MCF 10A (cell line): ENCODE measurements at regions not wholly inside any gene's neighbourhood (a gene's known extent, or its start where the extent isn't known, plus 50 kb on each side); places are given as distances from the start of the nearest gene placed in this dataset.

Experiments used
- BruUV-seq: library from RNA; stranded (reverse); fragments of 400-500 nt; replicated peaks from 2 replicates; lab custom pipeline; 2021; lab: Mats Ljungman, UMichigan
- CTCF ChIA-PET: fragments of 300-600 bp; sonication (Branson Sonifier 250); formaldehyde crosslinking; extraction: SDS; loops from one replicate; lab custom pipeline; 2021; ENCODE audit warnings: antibody characterized with exemption, inconsistent platforms; lab: Yijun Ruan, JAX
- POLR2A ChIA-PET: fragments of 300-600, 350-650 bp; sonication (Branson Sonifier 250); formaldehyde crosslinking; extraction: SDS; loops from one replicate; lab custom pipeline; 2020; ENCODE audit warnings: antibody characterized with exemption, inconsistent platforms; lab: Yijun Ruan, JAX
- DNase-seq: peaks from one replicate; pipeline ENCODE4 v3.0.0-alpha.2; 2018; ENCODE audit not compliant: unreplicated experiment
- H3K27ac Mint-ChIP-seq: one replicate; pipeline ENCODE4 v1.8.0; 2022; ENCODE audit warnings: mild to moderate bottlenecking, low read depth, mixed read lengths; ENCODE audit not compliant: unreplicated experiment
- H3K27me3 Mint-ChIP-seq: one replicate; pipeline ENCODE4 v1.8.0; 2022; ENCODE audit warnings: mixed read lengths; ENCODE audit not compliant: insufficient read depth, unreplicated experiment
- H3K36me3 Mint-ChIP-seq: one replicate; pipeline ENCODE4 v1.8.0; 2022; ENCODE audit warnings: mild to moderate bottlenecking, moderate library complexity, mixed read lengths; ENCODE audit not compliant: insufficient read depth, unreplicated experiment
- H3K4me1 Mint-ChIP-seq: one replicate; pipeline ENCODE4 v1.8.0; 2022; ENCODE audit warnings: mixed read lengths; ENCODE audit not compliant: insufficient read depth, unreplicated experiment
- H3K4me3 Mint-ChIP-seq: one replicate; pipeline ENCODE4 v1.8.0; 2022; ENCODE audit warnings: mild to moderate bottlenecking, moderate library complexity, mixed read lengths; ENCODE audit not compliant: unreplicated experiment
- H3K9me3 Mint-ChIP-seq: one replicate; pipeline ENCODE4 v1.8.0; 2022; ENCODE audit warnings: mixed read lengths; ENCODE audit not compliant: unreplicated experiment
- intact Hi-C: fragments of 100-400 bp; cut with micrococcal nuclease; formaldehyde crosslinking; loops from 2 replicates; pipeline ENCODE4 v1.14.1; 2022
- TF ChIP-seq, protein P1 (sequence below): fragments of 200-600 bp; IDR thresholded peaks from one replicate; pipeline ENCODE4 v1.8.0; 2022; ENCODE audit warnings: antibody characterized with exemption, mild to moderate bottlenecking; ENCODE audit not compliant: unreplicated experiment

DNA sequence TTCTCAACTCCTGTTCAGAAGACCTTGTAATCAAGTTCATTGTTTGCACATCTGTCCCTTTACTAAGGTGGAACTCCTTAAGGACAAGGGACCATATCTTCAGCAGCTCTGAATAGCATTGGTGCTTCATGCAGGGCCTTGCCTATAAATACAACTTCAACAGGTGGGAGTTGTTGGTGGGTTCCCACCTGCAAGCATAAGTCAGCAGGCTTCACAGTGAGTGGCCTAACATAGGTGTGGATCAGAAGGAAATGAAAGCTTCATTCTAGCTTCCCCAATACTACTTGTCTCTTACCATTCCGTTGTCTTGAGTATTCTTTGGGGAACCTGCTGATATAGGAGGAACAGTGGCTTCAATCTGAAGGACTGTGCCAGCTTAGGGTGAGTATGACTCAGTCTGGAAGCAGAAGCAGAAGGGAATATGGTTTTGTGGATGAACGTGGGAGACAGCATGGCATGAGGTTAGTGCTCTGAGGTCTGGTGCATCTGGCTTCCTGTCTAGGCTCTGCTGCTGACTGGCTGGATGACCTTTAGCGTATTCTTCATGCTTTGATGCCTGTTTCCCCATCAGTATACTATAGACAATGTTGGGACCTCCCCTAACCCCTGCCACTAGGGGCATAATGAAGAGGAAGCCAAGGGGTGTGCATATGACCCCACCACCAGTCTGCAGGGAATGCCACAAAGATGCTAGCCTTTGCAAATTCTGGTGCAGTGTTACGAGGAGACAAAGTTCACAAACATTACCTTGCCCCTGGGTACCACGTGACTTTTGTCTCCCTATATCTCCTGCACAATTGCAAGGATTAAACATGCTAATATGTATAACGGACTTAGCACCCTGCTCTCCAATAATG lies 192.3 kb downstream of the PALM2AKAP2 start:
- H3K27ac Mint-ChIP-seq: no peak overlapping the region
- no peaks in the 10 kb centered on the region for H3K36me3 Mint-ChIP-seq
- no peak for DNase-seq
- peaks cover 5% of the 10 kb centered on the region for H3K4me1 Mint-ChIP-seq
- intact Hi-C loops: no loop called here
- TF ChIP-seq, protein P1, sequence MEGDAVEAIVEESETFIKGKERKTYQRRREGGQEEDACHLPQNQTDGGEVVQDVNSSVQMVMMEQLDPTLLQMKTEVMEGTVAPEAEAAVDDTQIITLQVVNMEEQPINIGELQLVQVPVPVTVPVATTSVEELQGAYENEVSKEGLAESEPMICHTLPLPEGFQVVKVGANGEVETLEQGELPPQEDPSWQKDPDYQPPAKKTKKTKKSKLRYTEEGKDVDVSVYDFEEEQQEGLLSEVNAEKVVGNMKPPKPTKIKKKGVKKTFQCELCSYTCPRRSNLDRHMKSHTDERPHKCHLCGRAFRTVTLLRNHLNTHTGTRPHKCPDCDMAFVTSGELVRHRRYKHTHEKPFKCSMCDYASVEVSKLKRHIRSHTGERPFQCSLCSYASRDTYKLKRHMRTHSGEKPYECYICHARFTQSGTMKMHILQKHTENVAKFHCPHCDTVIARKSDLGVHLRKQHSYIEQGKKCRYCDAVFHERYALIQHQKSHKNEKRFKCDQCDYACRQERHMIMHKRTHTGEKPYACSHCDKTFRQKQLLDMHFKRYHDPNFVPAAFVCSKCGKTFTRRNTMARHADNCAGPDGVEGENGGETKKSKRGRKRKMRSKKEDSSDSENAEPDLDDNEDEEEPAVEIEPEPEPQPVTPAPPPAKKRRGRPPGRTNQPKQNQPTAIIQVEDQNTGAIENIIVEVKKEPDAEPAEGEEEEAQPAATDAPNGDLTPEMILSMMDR: no peak
- no peaks in the 10 kb centered on the region for H3K27me3 Mint-ChIP-seq
- CTCF ChIA-PET: interaction anchor here (0.6 kb wide), 2 partner anchors 170 to 469 kb away, joined by 3 to 4 read pairs; no protein-coding TSS in a partner anchor
- no peak overlapping the region for H3K4me3 Mint-ChIP-seq
- no peaks in the 10 kb centered on the region for H3K9me3 Mint-ChIP-seq
- POLR2A ChIA-PET: no interaction called here
- no TSS peak for BruUV-seq

DNA sequence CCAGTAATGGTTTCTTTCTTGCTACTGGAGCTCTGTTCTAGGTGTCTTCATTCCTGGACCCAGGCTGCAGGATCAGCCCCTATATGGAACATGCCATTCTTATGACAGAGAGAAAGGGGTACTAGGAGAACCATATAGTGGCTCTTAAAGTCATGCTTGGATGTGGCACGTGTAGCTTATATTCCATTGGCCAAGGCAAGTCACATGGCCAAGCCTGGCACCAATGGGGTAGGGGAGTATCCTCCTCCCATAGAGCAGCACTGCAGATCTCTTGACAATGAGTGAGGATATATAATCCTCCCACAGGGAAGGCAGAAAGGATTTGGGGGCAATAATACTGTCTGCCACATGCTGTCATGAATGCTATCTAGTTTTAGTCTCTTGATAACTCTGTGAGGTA lies 193.3 kb downstream of the PALM2AKAP2 start:
- CTCF ChIA-PET: interaction anchor here (0.6 kb wide), 2 partner anchors 17 to 169 kb away, joined by 3 to 4 read pairs; no protein-coding TSS in a partner anchor
- Mint-ChIP-seq H3K27me3 (no peaks in the 10 kb centered on the region), H3K27ac (no peak overlapping the region), H3K4me3 (no peak overlapping the region), H3K9me3 (no peaks in the 10 kb centered on the region), H3K36me3 (no peaks in the 10 kb centered on the region), H3K4me1 (peaks cover 5% of the 10 kb centered on the region)
- TF ChIP-seq, protein P1: no peak
- intact Hi-C loops: no loop called here
- no peak for DNase-seq
- no TSS peak for BruUV-seq
- POLR2A ChIA-PET: no interaction called here

DNA sequence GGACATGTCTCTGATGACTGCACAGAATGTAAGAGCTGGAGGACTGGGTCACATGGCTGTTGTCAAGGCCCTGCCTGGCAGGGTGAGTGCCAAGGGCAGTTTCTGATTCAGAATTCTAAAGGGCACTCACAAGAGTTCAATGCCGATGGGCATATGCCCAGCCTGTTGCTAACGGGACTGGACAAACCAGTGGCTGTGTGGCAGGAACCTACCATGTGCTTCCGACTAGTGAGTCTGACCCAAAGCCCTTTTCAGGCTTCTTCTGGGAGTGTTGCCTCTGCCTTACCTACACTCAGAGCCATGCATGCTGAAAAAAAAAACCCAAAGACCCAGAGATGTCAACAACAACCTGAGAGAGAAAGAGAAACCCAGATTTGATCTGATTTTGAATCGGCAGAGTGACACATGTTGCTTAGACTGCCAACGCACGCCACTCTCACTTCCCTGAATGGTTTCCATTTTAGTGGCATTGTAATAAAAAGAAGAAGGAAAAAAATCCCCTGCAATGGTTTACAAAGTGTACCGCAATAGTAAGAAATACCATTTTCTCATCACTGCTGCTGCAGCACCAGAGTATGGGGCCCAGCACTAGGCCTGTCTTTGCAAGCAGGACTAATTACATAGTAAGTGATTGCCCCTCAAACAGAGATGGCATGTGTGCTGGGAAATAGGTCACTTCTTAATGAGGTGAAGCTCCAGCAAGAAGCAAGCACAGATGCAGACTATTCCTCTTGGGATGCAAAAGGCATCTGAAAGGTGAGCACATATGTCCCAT lies 194.3 kb downstream of the PALM2AKAP2 start:
- no peak overlapping the region for H3K27ac Mint-ChIP-seq
- DNase-seq: no peak
- H3K9me3 Mint-ChIP-seq: no peaks in the 10 kb centered on the region
- TF ChIP-seq, protein P1: no peak
- CTCF ChIA-PET: interaction anchor here (0.6 kb wide), 1 partner anchor 109 kb away, joined by 3 read pairs; no protein-coding TSS in a partner anchor
- BruUV-seq: no TSS peak
- POLR2A ChIA-PET: interaction anchor here (0.7 kb wide), 1 partner anchor 22 kb away, joined by 3 read pairs; no protein-coding TSS in a partner anchor
- H3K4me1 Mint-ChIP-seq: peaks cover under 1% of the 10 kb centered on the region
- H3K36me3 Mint-ChIP-seq: no peaks in the 10 kb centered on the region
- no peaks in the 10 kb centered on the region for H3K27me3 Mint-ChIP-seq
- H3K4me3 Mint-ChIP-seq: no peak overlapping the region
- intact Hi-C loops: no loop called here

DNA sequence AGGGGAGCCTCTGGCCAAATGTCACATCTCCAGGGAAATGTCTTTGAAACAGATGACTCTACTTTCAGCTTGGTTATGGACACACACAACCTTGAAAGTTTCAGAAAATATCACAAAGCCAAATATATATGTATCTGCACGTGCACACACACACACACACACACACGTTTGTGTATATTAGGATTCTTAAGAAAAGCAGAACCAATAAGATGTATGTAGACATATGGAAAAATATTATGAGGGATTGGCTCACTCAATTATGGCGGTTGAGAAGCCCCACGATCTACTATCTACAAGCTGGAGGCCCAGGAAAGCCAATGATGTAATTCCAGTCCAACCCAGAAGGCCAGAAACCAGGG lies 194.9 kb downstream of the PALM2AKAP2 start:
- ChIA-PET POLR2A (interaction anchor here (0.7 kb wide), 1 partner anchor 23 kb away, joined by 3 read pairs; no protein-coding TSS in a partner anchor), CTCF (no interaction called here)
- Mint-ChIP-seq H3K4me1 (no peaks in the 10 kb centered on the region), H3K27ac (no peak overlapping the region), H3K4me3 (no peak overlapping the region), H3K36me3 (no peaks in the 10 kb centered on the region), H3K9me3 (no peaks in the 10 kb centered on the region), H3K27me3 (no peaks in the 10 kb centered on the region)
- TF ChIP-seq, protein P1: no peak
- no TSS peak for BruUV-seq
- intact Hi-C loops: no loop called here
- no peak for DNase-seq
